ENCODE measurements at regions not wholly inside any gene's neighbourhood (a gene's known extent, or its start where the extent isn't known, plus 50 kb on each side); places are given as distances from the start of the nearest gene placed in this dataset.
"Not testable (repeated sequence)": the region's sequence is repeated elsewhere in the genome, so short reads cannot be mapped to it uniquely, and the experiment has no call there.

GRCh38 chr7:132030086-132030568 is 473.7 kb upstream of the PODXL start:
- no peak for DNase-seq (ENCODE audit: low spot score)

GRCh38 chr7:132029369-132030085 is 473.1 kb upstream of the PODXL start:
- DNase-seq (ENCODE audit: low spot score): no peak

- no peak for DNase-seq (ENCODE audit: low spot score)
Measured at GRCh38 chr7:132028144-132028920, 471.9 kb upstream of the PODXL start.

- DNase-seq (ENCODE audit: low spot score): no peak
Measured at GRCh38 chr7:132024290-132024689, 467.9 kb upstream of the PODXL start.

- DNase-seq (ENCODE audit: low spot score): no peak
Measured at GRCh38 chr7:132023466-132023865, 467.0 kb upstream of the PODXL start.

- no peak for DNase-seq (ENCODE audit: low spot score)
Measured at GRCh38 chr7:132022188-132022587, 465.8 kb upstream of the PODXL start.

GRCh38 chr7:132019703-132020102 is 463.3 kb upstream of the PODXL start:
- DNase-seq (ENCODE audit: low spot score): no peak

- no peak for DNase-seq (ENCODE audit: low spot score)
Measured at GRCh38 chr7:132009778-132010177, 453.4 kb upstream of the PODXL start.

- no peak for DNase-seq (ENCODE audit: low spot score)
Measured at GRCh38 chr7:132004529-132004928, 448.1 kb upstream of the PODXL start.

GRCh38 chr7:132002343-132002968 is 446.0 kb upstream of the PODXL start:
- DNase-seq (ENCODE audit: low spot score): no peak

GRCh38 chr7:132001146-132001545 is 444.7 kb upstream of the PODXL start:
- no peak for DNase-seq (ENCODE audit: low spot score)

- no peak for DNase-seq (ENCODE audit: low spot score)
Measured at GRCh38 chr7:131999193-131999592, 442.8 kb upstream of the PODXL start.

- DNase-seq (ENCODE audit: low spot score): no peak
Measured at GRCh38 chr7:131995324-131995723, 438.9 kb upstream of the PODXL start.

- not testable (repeated sequence) for DNase-seq (ENCODE audit: low spot score)
Measured at GRCh38 chr7:131981069-131981468, 424.6 kb upstream of the PODXL start.

GRCh38 chr7:131978118-131978517 is 421.7 kb upstream of the PODXL start:
- DNase-seq (ENCODE audit: low spot score): not testable (repeated sequence)

- DNase-seq (ENCODE audit: low spot score): no peak
Measured at GRCh38 chr7:131976411-131976810, 420.0 kb upstream of the PODXL start.

- DNase-seq (ENCODE audit: low spot score): no peak
Measured at GRCh38 chr7:131974671-131975070, 418.2 kb upstream of the PODXL start.

GRCh38 chr7:131972251-131972650 is 415.8 kb upstream of the PODXL start:
- DNase-seq (ENCODE audit: low spot score): no peak

GRCh38 chr7:131970602-131971001 is 414.2 kb upstream of the PODXL start:
- no peak for DNase-seq (ENCODE audit: low spot score)

GRCh38 chr7:131969560-131969959 is 413.1 kb upstream of the PODXL start:
- DNase-seq (ENCODE audit: low spot score): no peak

GRCh38 chr7:131967216-131967730 is 410.8 kb upstream of the PODXL start:
- DNase-seq (ENCODE audit: low spot score): no peak

GRCh38 chr7:131964203-131964602 is 407.8 kb upstream of the PODXL start:
- DNase-seq (ENCODE audit: low spot score): no peak
